IPS-15b (cell line): ENCODE measurements at regions not wholly inside any gene's neighbourhood (a gene's known extent, or its start where the extent isn't known, plus 50 kb on each side); places are given as distances from the start of the nearest gene placed in this dataset.

Source experiments
- H3K27me3 ChIP-seq: one replicate; pipeline ENCODE4 v1.6.1; 2013; ENCODE audit warnings: low read length; ENCODE audit not compliant: control insufficient read depth, insufficient read depth
- H3K36me3 ChIP-seq: one replicate; pipeline ENCODE4 v1.6.1; 2013; ENCODE audit warnings: low read length; ENCODE audit not compliant: control insufficient read depth, insufficient read depth
- H3K4me1 ChIP-seq: one replicate; pipeline ENCODE4 v1.6.1; 2013; ENCODE audit warnings: mild to moderate bottlenecking, low read length; ENCODE audit not compliant: control insufficient read depth, insufficient read depth
- H3K4me3 ChIP-seq: one replicate; pipeline ENCODE4 v1.5.1; 2013; ENCODE audit warnings: low read depth, low read length
- H3K9ac ChIP-seq: one replicate; pipeline ENCODE4 v1.6.1; 2013; ENCODE audit warnings: low read depth, mild to moderate bottlenecking, low read length
- H3K9me3 ChIP-seq: one replicate; pipeline ENCODE4 v1.6.1; 2013; ENCODE audit warnings: mild to moderate bottlenecking, low read length; ENCODE audit not compliant: control insufficient read depth, insufficient read depth

- Histone ChIP-seq H3K36me3 (no peaks in the 10 kb centered on the region), H3K9ac (no peak overlapping the region), H3K4me3 (no peak overlapping the region), H3K4me1 (no peaks in the 10 kb centered on the region), H3K27me3 (no peaks in the 10 kb centered on the region), H3K9me3 (no peaks in the 10 kb centered on the region)
Measured at GRCh38 chr18:23330423-23330822, 122.7 kb upstream of the RIOK3 start.

DNA sequence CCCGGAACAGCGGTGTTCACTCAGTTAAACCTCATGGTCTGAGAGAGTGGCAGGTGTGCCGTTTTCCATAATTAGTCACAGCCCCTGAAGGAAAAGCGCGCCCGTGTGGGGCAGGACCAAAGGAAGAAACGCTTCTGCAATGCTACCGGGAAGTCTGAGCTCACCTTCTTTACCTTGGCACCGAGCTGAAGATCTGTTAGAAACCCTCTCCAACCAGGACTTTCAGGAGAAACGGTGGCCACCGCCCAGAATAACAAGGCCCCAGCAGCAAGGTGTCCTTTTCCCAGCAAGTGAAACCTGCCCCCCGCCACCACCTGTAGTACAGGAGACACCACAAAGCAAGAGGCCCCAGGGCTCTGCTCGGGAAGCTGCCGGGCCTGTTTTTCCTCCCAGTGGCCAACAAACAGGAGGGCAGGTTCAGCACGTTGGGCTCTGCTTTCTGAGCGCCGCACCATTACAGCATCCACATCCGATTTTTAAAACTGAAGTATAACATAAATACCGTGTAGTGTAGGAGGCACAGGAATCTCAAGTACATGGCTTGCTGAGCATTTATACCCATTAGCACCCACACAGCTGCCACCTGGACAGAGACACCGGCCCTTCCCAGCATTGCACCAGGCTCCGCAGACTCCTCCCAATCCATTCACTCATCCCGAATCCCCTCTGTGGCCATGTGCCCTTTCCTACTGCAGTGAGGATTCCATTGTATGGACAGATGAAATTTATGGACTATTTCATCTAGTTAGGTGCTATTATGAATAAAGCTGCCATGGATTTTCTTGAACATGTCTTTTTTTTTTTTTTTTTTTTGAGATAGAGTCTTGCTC, 121.8 kb upstream of the RIOK3 start:
- Histone ChIP-seq H3K9ac (no peak overlapping the region), H3K27me3 (no peaks in the 10 kb centered on the region)

GRCh38 chr18:23332356-23332755, 120.7 kb upstream of the RIOK3 start:
- H3K4me3 ChIP-seq = no peak overlapping the region
- H3K9ac ChIP-seq = no peak overlapping the region
- no peaks in the 10 kb centered on the region for H3K27me3 ChIP-seq
- no peaks in the 10 kb centered on the region for H3K4me1 ChIP-seq
- H3K36me3 ChIP-seq = no peaks in the 10 kb centered on the region
- H3K9me3 ChIP-seq = no peaks in the 10 kb centered on the region

More for the DNA sequence above, 121.8 kb upstream of the RIOK3 start:
- H3K4me1 ChIP-seq = no peaks in the 10 kb centered on the region
- H3K9me3 ChIP-seq = no peaks in the 10 kb centered on the region
- H3K4me3 ChIP-seq = no peak overlapping the region
- no peaks in the 10 kb centered on the region for H3K36me3 ChIP-seq

DNA sequence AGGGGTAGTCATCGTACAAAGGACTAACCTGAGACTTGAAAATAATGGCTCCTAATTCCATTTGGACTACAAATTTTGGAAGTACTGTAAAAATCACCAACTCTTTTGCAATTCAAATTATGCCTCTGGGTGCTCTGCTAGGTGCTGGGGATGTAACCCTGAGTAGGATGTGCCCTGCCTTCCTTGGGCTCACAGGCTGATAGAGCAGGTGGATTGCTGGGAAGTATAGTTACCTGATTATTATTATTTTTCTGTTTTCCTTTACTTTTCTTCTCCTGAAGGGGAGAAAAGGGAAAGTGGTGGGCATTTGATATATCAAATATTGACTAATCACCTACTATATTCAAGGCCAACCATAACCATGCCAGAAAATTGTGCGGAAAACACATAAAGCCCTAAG, 119.3 kb upstream of the RIOK3 start:
- H3K27me3 ChIP-seq = no peaks in the 10 kb centered on the region
- no peaks in the 10 kb centered on the region for H3K4me1 ChIP-seq
- no peak overlapping the region for H3K4me3 ChIP-seq
- no peak overlapping the region for H3K9ac ChIP-seq
- H3K9me3 ChIP-seq = no peaks in the 10 kb centered on the region
- no peaks in the 10 kb centered on the region for H3K36me3 ChIP-seq

GRCh38 chr18:23334569-23334968, 118.5 kb upstream of the RIOK3 start:
- H3K4me3 ChIP-seq = no peak overlapping the region
- H3K27me3 ChIP-seq = no peaks in the 10 kb centered on the region
- no peaks in the 10 kb centered on the region for H3K9me3 ChIP-seq
- no peaks in the 10 kb centered on the region for H3K36me3 ChIP-seq
- H3K4me1 ChIP-seq = no peaks in the 10 kb centered on the region
- H3K9ac ChIP-seq = no peak overlapping the region

DNA sequence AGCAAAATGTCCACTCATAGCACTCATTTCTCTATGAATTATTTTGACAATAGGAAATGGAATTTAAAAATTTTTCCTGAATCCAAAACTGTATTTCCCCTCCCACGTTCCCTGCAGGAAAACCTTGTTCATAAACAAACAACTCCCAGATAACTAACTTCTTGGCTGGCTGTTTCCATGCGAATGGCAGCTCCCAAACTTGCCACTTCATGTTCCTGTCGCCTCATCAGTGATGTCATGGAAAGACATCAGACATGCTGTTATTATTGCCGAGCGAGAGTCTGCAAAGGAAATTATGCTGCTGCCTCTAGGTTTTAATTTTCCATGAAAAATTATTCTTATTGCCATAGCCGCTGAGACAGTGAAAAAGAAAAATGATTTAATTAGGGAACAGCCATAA, 117.0 kb upstream of the RIOK3 start:
- no peaks in the 10 kb centered on the region for H3K36me3 ChIP-seq
- no peaks in the 10 kb centered on the region for H3K4me1 ChIP-seq
- H3K9ac ChIP-seq = no peak overlapping the region

GRCh38 chr18:23337599-23338444, 115.3 kb upstream of the RIOK3 start:
- Histone ChIP-seq H3K9ac (no peak overlapping the region), H3K4me3 (no peak overlapping the region), H3K27me3 (no peaks in the 10 kb centered on the region), H3K36me3 (no peaks in the 10 kb centered on the region), H3K4me1 (no peaks in the 10 kb centered on the region), H3K9me3 (no peaks in the 10 kb centered on the region)

More for the DNA sequence above, 117.0 kb upstream of the RIOK3 start:
- Histone ChIP-seq H3K9me3 (no peaks in the 10 kb centered on the region), H3K4me3 (no peak overlapping the region), H3K27me3 (no peaks in the 10 kb centered on the region)

GRCh38 chr18:23340661-23341060, 112.4 kb upstream of the RIOK3 start:
- Histone ChIP-seq H3K27me3 (no peaks in the 10 kb centered on the region), H3K36me3 (no peaks in the 10 kb centered on the region), H3K4me3 (no peak overlapping the region), H3K4me1 (no peaks in the 10 kb centered on the region), H3K9ac (no peak overlapping the region), H3K9me3 (no peaks in the 10 kb centered on the region)

GRCh38 chr18:23341383-23341782, 111.7 kb upstream of the RIOK3 start:
- H3K27me3 ChIP-seq = no peaks in the 10 kb centered on the region
- H3K4me1 ChIP-seq = no peaks in the 10 kb centered on the region
- H3K36me3 ChIP-seq = no peaks in the 10 kb centered on the region
- H3K9ac ChIP-seq = no peak overlapping the region
- H3K4me3 ChIP-seq = no peak overlapping the region
- H3K9me3 ChIP-seq = no peaks in the 10 kb centered on the region

DNA sequence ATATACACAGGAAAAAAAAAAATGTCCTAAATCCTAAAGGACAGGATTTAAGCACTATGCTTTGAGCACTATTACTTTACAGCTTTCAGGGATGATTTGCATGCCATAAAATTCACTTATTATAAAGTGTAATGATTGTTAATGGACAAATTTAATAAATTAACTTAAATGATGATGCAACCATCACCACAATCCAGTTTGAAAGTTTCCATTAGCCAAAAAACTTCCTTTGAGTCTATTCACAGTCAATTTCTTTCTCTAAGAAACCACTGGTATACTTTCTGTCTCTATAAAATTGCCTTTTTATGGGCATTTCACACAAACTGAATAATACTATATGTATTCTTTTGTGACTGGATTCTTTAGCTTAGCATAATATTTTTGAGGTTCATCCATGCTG, 111.1 kb upstream of the RIOK3 start:
- Histone ChIP-seq H3K27me3 (no peaks in the 10 kb centered on the region), H3K4me1 (no peaks in the 10 kb centered on the region), H3K9me3 (no peaks in the 10 kb centered on the region), H3K4me3 (no peak overlapping the region), H3K36me3 (no peaks in the 10 kb centered on the region), H3K9ac (no peak overlapping the region)

DNA sequence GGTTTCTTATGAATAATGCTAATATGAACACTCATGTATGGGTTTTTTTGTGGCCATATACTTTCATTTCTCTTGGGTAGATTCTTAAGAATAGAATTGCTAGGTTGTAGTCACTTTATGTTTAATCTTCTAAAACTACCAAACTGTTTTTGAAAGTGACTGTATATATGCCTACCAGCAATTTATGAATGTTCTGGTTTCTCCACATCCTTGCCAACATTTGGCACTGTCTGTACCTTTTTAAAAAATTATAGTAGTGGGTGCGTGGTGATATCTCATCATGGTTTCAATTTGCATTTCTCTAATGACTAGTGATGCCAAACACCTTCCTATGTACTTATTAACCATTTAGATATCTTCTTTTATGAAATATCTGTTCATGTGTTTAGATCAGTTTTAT, 110.6 kb upstream of the RIOK3 start:
- Histone ChIP-seq H3K27me3 (no peaks in the 10 kb centered on the region), H3K9ac (no peak overlapping the region), H3K4me1 (no peaks in the 10 kb centered on the region), H3K4me3 (no peak overlapping the region), H3K9me3 (no peaks in the 10 kb centered on the region), H3K36me3 (no peaks in the 10 kb centered on the region)

DNA sequence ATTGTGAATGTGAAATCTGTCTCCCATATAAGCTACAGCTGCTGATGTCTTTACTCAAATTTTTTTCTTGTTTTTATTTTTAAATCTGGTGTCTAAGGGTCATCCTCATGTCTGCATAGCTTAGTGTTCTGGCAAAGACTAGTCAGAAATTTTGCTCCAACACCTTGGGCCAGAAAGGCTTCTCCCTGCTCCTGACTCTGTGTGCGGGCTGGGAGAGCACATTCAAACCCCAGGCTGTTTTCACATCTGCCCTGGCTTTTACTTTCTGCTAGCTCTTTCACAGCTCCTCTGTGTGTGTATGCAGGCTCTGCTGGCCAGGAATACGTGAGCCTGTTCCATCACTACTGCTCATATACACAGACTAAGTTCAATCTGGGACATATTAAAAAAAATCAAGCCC, 102.9 kb upstream of the RIOK3 start:
- Histone ChIP-seq H3K9ac (no peak overlapping the region), H3K27me3 (no peaks in the 10 kb centered on the region), H3K36me3 (no peaks in the 10 kb centered on the region), H3K9me3 (no peaks in the 10 kb centered on the region), H3K4me3 (no peak overlapping the region), H3K4me1 (no peaks in the 10 kb centered on the region)
